Transverse colon (tissue), 3 donors: ENCODE measurements at regions not wholly inside any gene's neighbourhood (a gene's known extent, or its start where the extent isn't known, plus 50 kb on each side); places are given as distances from the start of the nearest gene placed in this dataset.

Experiments used
- POLR2A ChIP-seq: fragments of 450-650 bp; IDR thresholded peaks from one replicate; pipeline ENCODE4 v1.6.1; 2016; ENCODE audit warnings: antibody characterized with exemption, mild to moderate bottlenecking, moderate library complexity
- TF ChIP-seq, protein P1 (sequence below), 5 experiments: fragments of 200-600 bp in 3 of 5; fragments of 450-650 bp in 2 of 5; sonication (generic) in 3 of 5; IDR thresholded peaks; 1 replicate in 2 of 5; 2 replicates in 3 of 5; pipeline ENCODE4 v1.5.1; 2016 to 2017; ENCODE audit warnings: antibody characterized with exemption in 5 of 5, inconsistent platforms in 3 of 5, mild to moderate bottlenecking in 2 of 5, moderate library complexity in 1 of 5

DNA sequence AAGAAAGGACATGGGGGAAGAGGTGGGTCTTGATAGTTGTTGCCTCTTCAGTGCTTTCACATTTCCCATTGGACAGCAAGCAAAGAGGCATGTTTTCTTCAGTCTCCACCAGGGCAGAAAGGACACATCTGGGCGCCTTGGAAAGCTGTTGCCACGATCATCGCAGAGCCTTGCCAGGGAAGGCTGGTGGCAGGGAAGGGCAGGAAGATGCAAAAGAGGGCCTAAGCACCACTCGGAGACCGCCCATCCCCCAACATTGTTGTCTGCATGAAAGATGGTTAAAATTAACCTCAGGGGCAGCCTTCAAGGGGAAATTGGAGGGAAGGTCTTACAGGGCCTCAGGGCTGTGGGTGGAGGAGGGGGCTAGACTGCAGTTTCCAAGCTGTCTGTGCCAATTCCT lies 114.2 kb downstream of the SOX9 start:
- TF ChIP-seq, protein P1, sequence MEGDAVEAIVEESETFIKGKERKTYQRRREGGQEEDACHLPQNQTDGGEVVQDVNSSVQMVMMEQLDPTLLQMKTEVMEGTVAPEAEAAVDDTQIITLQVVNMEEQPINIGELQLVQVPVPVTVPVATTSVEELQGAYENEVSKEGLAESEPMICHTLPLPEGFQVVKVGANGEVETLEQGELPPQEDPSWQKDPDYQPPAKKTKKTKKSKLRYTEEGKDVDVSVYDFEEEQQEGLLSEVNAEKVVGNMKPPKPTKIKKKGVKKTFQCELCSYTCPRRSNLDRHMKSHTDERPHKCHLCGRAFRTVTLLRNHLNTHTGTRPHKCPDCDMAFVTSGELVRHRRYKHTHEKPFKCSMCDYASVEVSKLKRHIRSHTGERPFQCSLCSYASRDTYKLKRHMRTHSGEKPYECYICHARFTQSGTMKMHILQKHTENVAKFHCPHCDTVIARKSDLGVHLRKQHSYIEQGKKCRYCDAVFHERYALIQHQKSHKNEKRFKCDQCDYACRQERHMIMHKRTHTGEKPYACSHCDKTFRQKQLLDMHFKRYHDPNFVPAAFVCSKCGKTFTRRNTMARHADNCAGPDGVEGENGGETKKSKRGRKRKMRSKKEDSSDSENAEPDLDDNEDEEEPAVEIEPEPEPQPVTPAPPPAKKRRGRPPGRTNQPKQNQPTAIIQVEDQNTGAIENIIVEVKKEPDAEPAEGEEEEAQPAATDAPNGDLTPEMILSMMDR (IDR thresholded peaks at IDR 0.05) = no peak
- no peak for TF ChIP-seq POLR2A
